DND-41 (cell line): ENCODE measurements at regions not wholly inside any gene's neighbourhood (a gene's known extent, or its start where the extent isn't known, plus 50 kb on each side); places are given as distances from the start of the nearest gene placed in this dataset.
A peak's percentile ranks its signal among the peaks of the same experiment; 100 is the strongest.

Experiments
- ATAC-seq: fragments of 200-7000 bp; cut with Tn5 transposase; 3 replicates; pipeline ENCODE4 v1.9.1; 2021; ENCODE audit warnings: low read depth; ENCODE audit not compliant: insufficient read depth
- DNase-seq: peaks from one replicate; pipeline ENCODE4 v3.0.0-alpha.2; 2020
- H2AFZ ChIP-seq: 2 replicates; pipeline ENCODE4 v1.6.0; 2012; ENCODE audit warnings: low read depth, low read length
- H3K27ac ChIP-seq: 2 replicates; pipeline ENCODE4 v1.5.1; 2012; ENCODE audit warnings: low read length, inconsistent platforms
- H3K27me3 ChIP-seq: fragments of 200-600 bp; sonication (generic); 2 replicates; pipeline ENCODE4 v1.6.0; 2012; ENCODE audit warnings: low read length, mild to moderate bottlenecking, inconsistent platforms; ENCODE audit not compliant: insufficient read depth, poor library complexity
- H3K36me3 ChIP-seq: 2 replicates; pipeline ENCODE4 v1.5.1; 2012; ENCODE audit warnings: low read length, inconsistent platforms; ENCODE audit not compliant: insufficient read depth
- H3K4me1 ChIP-seq: 2 replicates; pipeline ENCODE4 v1.5.1; 2012; ENCODE audit warnings: mild to moderate bottlenecking, low read length; ENCODE audit not compliant: insufficient read depth
- H3K4me2 ChIP-seq: 2 replicates; pipeline ENCODE4 v1.6.0; 2012; ENCODE audit warnings: mild to moderate bottlenecking, moderate library complexity, low read length, inconsistent platforms; ENCODE audit not compliant: insufficient read depth
- H3K4me3 ChIP-seq, 2 experiments: fragments of 200-600 bp in 1 of 2; shearing (Covaris generic) in 1 of 2; 2 replicates each; pipeline ENCODE4 v1.5.1; 2012 to 2016; ENCODE audit warnings: inconsistent platforms in 2 of 2, low read length in 2 of 2, mild to moderate bottlenecking in 2 of 2, low read depth in 1 of 2, moderate library complexity in 1 of 2
- H3K79me2 ChIP-seq: 2 replicates; pipeline ENCODE4 v1.6.0; 2012; ENCODE audit warnings: low read length, inconsistent platforms; ENCODE audit not compliant: insufficient read depth
- H3K9ac ChIP-seq: 2 replicates; pipeline ENCODE4 v1.6.0; 2012; ENCODE audit warnings: low read depth, mild to moderate bottlenecking, inconsistent platforms, low read length, moderate library complexity
- H3K9me3 ChIP-seq: 2 replicates; pipeline ENCODE4 v1.5.1; 2012; ENCODE audit warnings: low read length, moderate library complexity, mild to moderate bottlenecking, inconsistent platforms; ENCODE audit not compliant: insufficient read depth, severe bottlenecking
- H4K20me1 ChIP-seq: 2 replicates; pipeline ENCODE4 v1.6.0; 2012; ENCODE audit warnings: low read length; ENCODE audit not compliant: insufficient read depth
- CTCF ChIP-seq: IDR thresholded peaks from 2 replicates; pipeline ENCODE4 v1.5.1; 2012; ENCODE audit warnings: borderline replicate concordance, low read length, moderate library complexity, mild to moderate bottlenecking; ENCODE audit not compliant: poor library complexity, severe bottlenecking; ENCODE audit errors: extremely low read depth
- EZH2 ChIP-seq: IDR thresholded peaks from 3 replicates; pipeline ENCODE4 v1.6.1; 2012; ENCODE audit warnings: borderline replicate concordance, low read depth, mild to moderate bottlenecking, moderate library complexity, low read length, inconsistent platforms; ENCODE audit not compliant: severe bottlenecking

- no peak overlapping the region for H3K9ac ChIP-seq
- no peaks in the 10 kb centered on the region for H3K36me3 ChIP-seq
- DNase-seq (no peak), ATAC-seq (no peak)
- H2AFZ ChIP-seq = no peak overlapping the region
- no peak overlapping the region for H3K4me3 ChIP-seq
- H3K27me3 ChIP-seq = no peaks in the 10 kb centered on the region
- H4K20me1 ChIP-seq = no peaks in the 10 kb centered on the region
- peaks cover 7% of the 10 kb centered on the region; the same call in 1 of the 2 replicates for H3K4me1 ChIP-seq
- TF ChIP-seq EZH2 (no peak), CTCF (no peak)
- H3K4me2 ChIP-seq = no peak overlapping the region
- H3K79me2 ChIP-seq = no peaks in the 10 kb centered on the region
- H3K9me3 ChIP-seq = no peaks in the 10 kb centered on the region
- no peak overlapping the region for H3K27ac ChIP-seq
Measured at GRCh38 chr2:145561152-145561551, 1041.2 kb upstream of the ZEB2 start.

- no peaks in the 10 kb centered on the region for H3K36me3 ChIP-seq
- peaks cover 7% of the 10 kb centered on the region; the same call in 1 of the 2 replicates for H3K4me1 ChIP-seq
- no peaks in the 10 kb centered on the region for H3K27me3 ChIP-seq
- TF ChIP-seq CTCF (no peak), EZH2 (no peak)
- H3K79me2 ChIP-seq = no peaks in the 10 kb centered on the region
- DNase-seq (no peak), ATAC-seq (peak; percentile 64; the same call in 2 of the 3 replicates)
- no peak overlapping the region for H3K9ac ChIP-seq
- H4K20me1 ChIP-seq = no peaks in the 10 kb centered on the region
- H3K27ac ChIP-seq = no peak overlapping the region
- H2AFZ ChIP-seq = no peak overlapping the region
- H3K4me3 ChIP-seq = no peak overlapping the region
- H3K9me3 ChIP-seq = no peaks in the 10 kb centered on the region
- no peak overlapping the region for H3K4me2 ChIP-seq
Measured at GRCh38 chr2:145558617-145559350, 1038.9 kb upstream of the ZEB2 start.

GRCh38 chr2:145555360-145555759 lies 1035.4 kb upstream of the ZEB2 start:
- Histone ChIP-seq H3K4me3 (no peak overlapping the region), H3K4me1 (peaks cover 7% of the 10 kb centered on the region; the same call in 1 of the 2 replicates), H4K20me1 (no peaks in the 10 kb centered on the region), H3K27ac (no peak overlapping the region), H3K4me2 (no peak overlapping the region), H3K9me3 (no peaks in the 10 kb centered on the region), H3K79me2 (no peaks in the 10 kb centered on the region), H3K9ac (no peak overlapping the region), H2AFZ (no peak overlapping the region), H3K36me3 (no peaks in the 10 kb centered on the region), H3K27me3 (no peaks in the 10 kb centered on the region)
- ATAC-seq (no peak), DNase-seq (no peak)
- TF ChIP-seq CTCF (no peak), EZH2 (no peak)

GRCh38 chr2:145551686-145552085 lies 1031.8 kb upstream of the ZEB2 start:
- Histone ChIP-seq H3K79me2 (no peaks in the 10 kb centered on the region), H3K4me2 (no peak overlapping the region), H3K4me3 (no peak overlapping the region), H2AFZ (no peak overlapping the region), H4K20me1 (no peaks in the 10 kb centered on the region), H3K9me3 (no peaks in the 10 kb centered on the region), H3K27me3 (no peaks in the 10 kb centered on the region), H3K9ac (no peak overlapping the region), H3K27ac (no peak overlapping the region), H3K4me1 (peaks cover 17% of the 10 kb centered on the region), H3K36me3 (no peaks in the 10 kb centered on the region)
- no peak for DNase-seq
- ATAC-seq = no peak
- TF ChIP-seq CTCF (no peak), EZH2 (no peak)
